PC-9 (cell line): ENCODE measurements at regions not wholly inside any gene's neighbourhood (a gene's known extent, or its start where the extent isn't known, plus 50 kb on each side); places are given as distances from the start of the nearest gene placed in this dataset.

Experiments used
- BruUV-seq: library from RNA; stranded (reverse); fragments of 400-500 nt; replicated peaks from 2 replicates; lab custom pipeline; 2021; lab: Mats Ljungman, UMichigan
- CTCF ChIA-PET: fragments of 300-600 bp; sonication (Branson Sonifier 250); formaldehyde crosslinking; loops from one replicate; lab custom pipeline; 2022; ENCODE audit warnings: antibody characterized with exemption; lab: Charles Lee
- POLR2A ChIA-PET: fragments of 300-600 bp; sonication (Branson Sonifier 250); formaldehyde crosslinking; loops from one replicate; lab custom pipeline; 2022; ENCODE audit warnings: antibody characterized with exemption; ENCODE audit not compliant: unreplicated experiment; lab: Charles Lee
- DNase-seq, 2 experiments: peaks; one replicate each; pipeline versions ENCODE4 v3.0.0 to v3.0.0-alpha.2; 2015 to 2022; ENCODE audit warnings: mixed read lengths in 1 of 2
- H2AFZ ChIP-seq: fragments of 200-600 bp; sonication (generic); 2 replicates; pipeline ENCODE4 v1.8.1; 2017; ENCODE audit warnings: antibody characterized with exemption
- H3F3A ChIP-seq: fragments of 200-600 bp; sonication (generic); 2 replicates; pipeline ENCODE4 v1.8.1; 2017; ENCODE audit warnings: antibody characterized with exemption, mild to moderate bottlenecking, low read depth; ENCODE audit not compliant: insufficient read depth
- H3K27ac ChIP-seq: fragments of 200-600 bp; sonication (generic); 2 replicates; pipeline ENCODE4 v1.6.1; 2016; ENCODE audit warnings: mixed run types
- H3K27me3 ChIP-seq: fragments of 200-600 bp; sonication (generic); 2 replicates; pipeline ENCODE4 v1.6.1; 2016; ENCODE audit warnings: low read depth, mixed run types; ENCODE audit not compliant: insufficient read depth
- H3K36me3 ChIP-seq: fragments of 200-600 bp; sonication (generic); 2 replicates; pipeline ENCODE4 v1.6.1; 2016; ENCODE audit warnings: low read depth, mixed run types
- H3K4me1 ChIP-seq: fragments of 200-600 bp; sonication (generic); replicated peaks from 2 replicates; pipeline ENCODE4 v1.6.1; 2016; ENCODE audit warnings: mixed run types; ENCODE audit not compliant: insufficient read depth
- H3K4me2 ChIP-seq: fragments of 200-600 bp; sonication (generic); 2 replicates; pipeline ENCODE4 v1.6.1; 2017; ENCODE audit warnings: mixed run types
- H3K4me3 ChIP-seq: fragments of 200-600 bp; sonication (generic); 2 replicates; pipeline ENCODE4 v1.6.1; 2016; ENCODE audit warnings: mixed run types
- H3K79me2 ChIP-seq: fragments of 200-600 bp; sonication (generic); 2 replicates; pipeline ENCODE4 v1.6.1; 2017; ENCODE audit warnings: low read depth, mixed run types
- H3K9me2 ChIP-seq: fragments of 200-600 bp; sonication (generic); 2 replicates; pipeline ENCODE4 v1.8.1; 2017; ENCODE audit warnings: mild to moderate bottlenecking; ENCODE audit not compliant: insufficient read depth
- H3K9me3 ChIP-seq: fragments of 200-600 bp; sonication (generic); 2 replicates; pipeline ENCODE4 v1.8.1; 2016; ENCODE audit warnings: low read depth; ENCODE audit not compliant: insufficient read depth
- H4K20me1 ChIP-seq: fragments of 200-600 bp; sonication (generic); 2 replicates; pipeline ENCODE4 v1.8.1; 2017; ENCODE audit not compliant: insufficient read depth
- EZH2 ChIP-seq: fragments of 200-600 bp; sonication (generic); IDR thresholded peaks from 2 replicates; pipeline ENCODE4 v1.8.0; 2017; ENCODE audit warnings: antibody characterized with exemption, low read depth
- intact Hi-C: fragments of 100-400 bp; cut with micrococcal nuclease; formaldehyde crosslinking; loops from one replicate; pipeline ENCODE4 v1.10.0; 2022; ENCODE audit not compliant: unreplicated experiment
- TF ChIP-seq, protein P1 (sequence below): fragments of 200-600 bp; sonication (generic); conservative IDR thresholded peaks from 2 replicates; pipeline ENCODE4 v1.6.1; 2017; ENCODE audit warnings: mixed run types, antibody characterized with exemption, mild to moderate bottlenecking, moderate library complexity

DNA sequence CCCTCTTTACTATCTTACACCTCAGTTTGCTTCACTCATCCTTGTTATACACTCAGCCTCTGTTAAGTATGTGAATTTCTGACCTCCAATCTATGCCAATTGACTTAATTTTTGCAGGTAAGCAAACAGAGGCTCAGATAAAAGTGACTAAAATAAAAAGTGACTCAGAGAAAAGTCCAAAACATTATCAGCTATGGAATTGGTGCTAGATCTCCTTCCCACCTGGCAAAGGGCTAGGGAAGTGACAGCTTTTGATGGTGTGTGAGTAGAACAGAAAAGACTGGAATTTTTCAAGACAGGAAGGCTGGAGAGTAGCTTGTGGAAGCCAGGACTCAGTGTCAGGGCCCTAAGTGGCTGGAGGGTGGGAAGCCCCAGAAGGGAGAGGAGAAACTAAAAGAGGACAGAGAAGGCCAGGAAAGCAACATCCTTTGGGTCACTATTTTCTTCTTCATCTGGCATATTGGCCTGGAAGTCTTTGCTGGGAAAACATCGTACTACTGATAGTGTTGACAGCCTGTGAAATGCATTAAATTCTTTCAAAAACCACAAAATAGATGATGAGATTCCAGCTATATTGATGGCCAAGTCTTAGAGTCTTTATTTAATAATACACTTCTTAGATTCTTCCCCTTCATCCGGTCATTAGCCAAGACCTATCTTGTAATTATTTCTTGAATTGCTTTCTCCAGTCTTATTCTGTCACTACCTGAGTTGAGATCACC lies 392.8 kb downstream of the RAPGEF2 start:
- no peaks in the 10 kb centered on the region for H3K4me1 ChIP-seq
- no peaks in the 10 kb centered on the region for H3K9me3 ChIP-seq
- H3K4me3 ChIP-seq = no peak overlapping the region
- H3K4me2 ChIP-seq = no peak overlapping the region
- H3F3A ChIP-seq = no peaks in the 10 kb centered on the region
- ChIA-PET POLR2A (no interaction called here), CTCF (no interaction called here)
- H3K79me2 ChIP-seq = no peaks in the 10 kb centered on the region
- H4K20me1 ChIP-seq = no peaks in the 10 kb centered on the region
- intact Hi-C loops = no loop called here
- no peaks in the 10 kb centered on the region for H3K36me3 ChIP-seq
- H2AFZ ChIP-seq = no peak overlapping the region
- DNase-seq = no peak
- TF ChIP-seq EZH2 = no peak
- TF ChIP-seq, protein P1, sequence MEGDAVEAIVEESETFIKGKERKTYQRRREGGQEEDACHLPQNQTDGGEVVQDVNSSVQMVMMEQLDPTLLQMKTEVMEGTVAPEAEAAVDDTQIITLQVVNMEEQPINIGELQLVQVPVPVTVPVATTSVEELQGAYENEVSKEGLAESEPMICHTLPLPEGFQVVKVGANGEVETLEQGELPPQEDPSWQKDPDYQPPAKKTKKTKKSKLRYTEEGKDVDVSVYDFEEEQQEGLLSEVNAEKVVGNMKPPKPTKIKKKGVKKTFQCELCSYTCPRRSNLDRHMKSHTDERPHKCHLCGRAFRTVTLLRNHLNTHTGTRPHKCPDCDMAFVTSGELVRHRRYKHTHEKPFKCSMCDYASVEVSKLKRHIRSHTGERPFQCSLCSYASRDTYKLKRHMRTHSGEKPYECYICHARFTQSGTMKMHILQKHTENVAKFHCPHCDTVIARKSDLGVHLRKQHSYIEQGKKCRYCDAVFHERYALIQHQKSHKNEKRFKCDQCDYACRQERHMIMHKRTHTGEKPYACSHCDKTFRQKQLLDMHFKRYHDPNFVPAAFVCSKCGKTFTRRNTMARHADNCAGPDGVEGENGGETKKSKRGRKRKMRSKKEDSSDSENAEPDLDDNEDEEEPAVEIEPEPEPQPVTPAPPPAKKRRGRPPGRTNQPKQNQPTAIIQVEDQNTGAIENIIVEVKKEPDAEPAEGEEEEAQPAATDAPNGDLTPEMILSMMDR = no peak
- H3K27me3 ChIP-seq = no peaks in the 10 kb centered on the region
- H3K27ac ChIP-seq = no peak overlapping the region
- H3K9me2 ChIP-seq = no peaks in the 10 kb centered on the region
- BruUV-seq = no TSS peak

DNA sequence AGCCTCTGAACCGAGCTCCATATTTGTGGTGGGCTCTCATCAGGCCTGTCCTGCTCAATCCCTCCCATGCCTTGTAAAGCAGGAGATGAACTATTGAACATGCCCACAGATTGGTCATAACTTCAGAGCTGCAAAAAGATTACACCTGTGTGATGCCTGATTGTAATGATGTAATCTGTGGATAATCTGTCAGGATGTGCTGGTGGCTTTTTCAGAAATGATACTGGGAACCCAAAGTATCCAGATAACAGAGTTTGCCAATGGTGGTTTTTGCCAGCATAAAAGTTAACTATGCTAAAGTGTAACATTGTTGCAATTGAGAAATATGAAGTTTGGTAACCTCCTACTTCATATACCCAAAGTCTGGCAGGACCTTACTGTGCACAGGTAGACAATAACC lies 393.4 kb downstream of the RAPGEF2 start:
- Histone ChIP-seq H3K36me3 (no peaks in the 10 kb centered on the region), H3K9me2 (no peaks in the 10 kb centered on the region), H3K4me1 (no peaks in the 10 kb centered on the region), H2AFZ (no peak overlapping the region), H4K20me1 (no peaks in the 10 kb centered on the region), H3K79me2 (no peaks in the 10 kb centered on the region), H3K9me3 (no peaks in the 10 kb centered on the region), H3K27me3 (no peaks in the 10 kb centered on the region), H3F3A (no peaks in the 10 kb centered on the region), H3K27ac (no peak overlapping the region), H3K4me3 (no peak overlapping the region), H3K4me2 (no peak overlapping the region)
- no peak for DNase-seq
- POLR2A ChIA-PET = no interaction called here
- CTCF ChIA-PET = no interaction called here
- no TSS peak for BruUV-seq
- intact Hi-C loops = no loop called here
- TF ChIP-seq, protein P1 = no peak
- no peak for TF ChIP-seq EZH2

DNA sequence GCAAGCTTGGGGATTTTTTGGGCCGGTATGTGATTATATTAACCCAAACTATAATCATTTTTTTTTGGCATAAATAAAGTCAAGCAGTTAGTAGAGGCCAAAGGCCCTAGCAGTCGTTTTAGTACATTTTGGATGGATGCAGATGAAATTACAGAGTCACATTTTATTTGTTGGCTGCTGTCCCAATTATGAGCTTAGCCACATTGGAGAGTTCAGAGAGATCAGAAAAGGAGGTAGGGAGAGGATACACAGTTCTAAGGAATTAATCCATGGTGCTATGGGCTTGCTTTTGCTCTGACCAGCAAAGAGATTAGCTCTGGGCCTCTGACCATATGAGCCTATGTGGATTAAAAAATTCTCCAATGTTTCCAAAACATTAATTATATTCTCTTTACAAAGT lies 395.1 kb downstream of the RAPGEF2 start:
- no peaks in the 10 kb centered on the region for H3K36me3 ChIP-seq
- CTCF ChIA-PET = no interaction called here
- no peaks in the 10 kb centered on the region for H3K79me2 ChIP-seq
- H3K27me3 ChIP-seq = no peaks in the 10 kb centered on the region
- no TSS peak for BruUV-seq
- H3K9me3 ChIP-seq = no peaks in the 10 kb centered on the region
- H2AFZ ChIP-seq = no peak overlapping the region
- H3K4me2 ChIP-seq = no peak overlapping the region
- no peak for TF ChIP-seq EZH2
- TF ChIP-seq, protein P1 = no peak
- POLR2A ChIA-PET = no interaction called here
- intact Hi-C loops = no loop called here
- no peak overlapping the region for H3K4me3 ChIP-seq
- no peaks in the 10 kb centered on the region for H3F3A ChIP-seq
- no peak for DNase-seq
- no peaks in the 10 kb centered on the region for H4K20me1 ChIP-seq
- H3K4me1 ChIP-seq = 0 out of 2 replicates have a peak, but pooled peaks cover 3% of the 10 kb centered on the region
- H3K27ac ChIP-seq = no peak overlapping the region
- no peaks in the 10 kb centered on the region for H3K9me2 ChIP-seq
